GM12891 (cell line): ENCODE measurements at regions not wholly inside any gene's neighbourhood (a gene's known extent, or its start where the extent isn't known, plus 50 kb on each side); places are given as distances from the start of the nearest gene placed in this dataset.

ENCODE experiments used
- POLR2A ChIP-seq: IDR thresholded peaks from 2 replicates; pipeline ENCODE4 v1.6.1; 2011; ENCODE audit warnings: low read depth, low read length, control low read depth
- POLR2AphosphoS5 ChIP-seq: IDR thresholded peaks from 2 replicates; pipeline ENCODE4 v1.6.1; 2011; ENCODE audit warnings: low read depth, low read length, control low read depth

- TF ChIP-seq POLR2A (no peak), POLR2AphosphoS5 (no peak)
Measured at GRCh38 chr3:89558711-89559110, 451.3 kb downstream of the EPHA3 start.
